Nephron (organoid): ENCODE measurements at regions not wholly inside any gene's neighbourhood (a gene's known extent, or its start where the extent isn't known, plus 50 kb on each side); places are given as distances from the start of the nearest gene placed in this dataset.

Experiments used
- H3K27ac Mint-ChIP-seq, 3 experiments: 2 replicates each; pipeline ENCODE4 v1.8.0; 2020; ENCODE audit warnings: mixed read lengths in 3 of 3, mild to moderate bottlenecking in 2 of 3, moderate library complexity in 1 of 3
- H3K27me3 Mint-ChIP-seq: 2 replicates; pipeline ENCODE4 v1.8.0; 2021; ENCODE audit warnings: low read depth, mild to moderate bottlenecking, moderate library complexity, mixed read lengths
- H3K36me3 Mint-ChIP-seq: 2 replicates; pipeline ENCODE4 v1.8.0; 2020; ENCODE audit warnings: low read depth, mixed read lengths
- H3K4me1 Mint-ChIP-seq: 2 replicates; pipeline ENCODE4 v1.8.0; 2020; ENCODE audit warnings: mixed read lengths
- H3K4me3 Mint-ChIP-seq, 3 experiments: 2 replicates each; pipeline ENCODE4 v1.8.0; 2020; ENCODE audit warnings: mild to moderate bottlenecking in 3 of 3, mixed read lengths in 3 of 3, moderate library complexity in 2 of 3
- H3K9me3 Mint-ChIP-seq: 2 replicates; pipeline ENCODE4 v1.8.0; 2020; ENCODE audit warnings: mixed read lengths
- TF ChIP-seq, protein P1 (sequence below), 3 experiments: fragments of 200-600 bp; sonication (generic); IDR thresholded peaks; one replicate each; pipeline ENCODE4 v1.5.0; 2021; ENCODE audit warnings: antibody characterized with exemption in 3 of 3; ENCODE audit not compliant: unreplicated experiment in 3 of 3

DNA sequence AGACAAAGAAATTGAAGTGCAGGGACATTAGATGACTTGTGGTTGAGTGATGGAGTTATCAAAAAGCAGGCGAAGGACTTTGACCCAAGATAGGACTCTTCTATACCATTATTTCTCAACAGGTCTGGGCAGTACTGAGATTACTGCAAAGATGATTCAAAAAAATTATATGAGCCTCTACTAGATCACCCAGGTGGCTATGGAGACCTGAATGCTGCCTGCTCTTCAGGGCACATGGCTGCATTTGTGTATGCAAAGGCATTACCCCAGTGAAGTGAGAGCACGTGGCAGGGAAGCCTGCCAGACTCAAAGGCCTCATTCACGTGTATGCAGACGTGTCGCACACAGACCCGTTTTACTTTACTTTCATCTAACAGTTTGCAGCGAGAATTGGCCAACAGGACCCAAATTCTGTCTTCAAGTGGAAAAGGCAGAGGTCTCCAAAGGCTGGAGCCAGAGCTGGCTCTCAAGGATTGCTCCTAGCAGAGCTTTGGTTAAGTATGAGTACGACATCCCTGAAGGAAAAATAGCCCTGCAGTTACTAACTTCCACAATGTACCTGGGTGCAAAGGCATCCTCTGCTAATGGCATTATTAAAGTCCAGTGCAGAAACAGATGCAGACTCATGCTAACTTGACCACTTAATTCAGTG lies 113.8 kb upstream of the ARMC2 start:
- Mint-ChIP-seq H3K27ac (no peak overlapping the region), H3K4me1 (peaks cover 12% of the 10 kb centered on the region), H3K36me3 (no peaks in the 10 kb centered on the region), H3K9me3 (no peaks in the 10 kb centered on the region), H3K4me3 (no peak overlapping the region), H3K27me3 (peaks cover 37% of the 10 kb centered on the region)
- TF ChIP-seq, protein P1, sequence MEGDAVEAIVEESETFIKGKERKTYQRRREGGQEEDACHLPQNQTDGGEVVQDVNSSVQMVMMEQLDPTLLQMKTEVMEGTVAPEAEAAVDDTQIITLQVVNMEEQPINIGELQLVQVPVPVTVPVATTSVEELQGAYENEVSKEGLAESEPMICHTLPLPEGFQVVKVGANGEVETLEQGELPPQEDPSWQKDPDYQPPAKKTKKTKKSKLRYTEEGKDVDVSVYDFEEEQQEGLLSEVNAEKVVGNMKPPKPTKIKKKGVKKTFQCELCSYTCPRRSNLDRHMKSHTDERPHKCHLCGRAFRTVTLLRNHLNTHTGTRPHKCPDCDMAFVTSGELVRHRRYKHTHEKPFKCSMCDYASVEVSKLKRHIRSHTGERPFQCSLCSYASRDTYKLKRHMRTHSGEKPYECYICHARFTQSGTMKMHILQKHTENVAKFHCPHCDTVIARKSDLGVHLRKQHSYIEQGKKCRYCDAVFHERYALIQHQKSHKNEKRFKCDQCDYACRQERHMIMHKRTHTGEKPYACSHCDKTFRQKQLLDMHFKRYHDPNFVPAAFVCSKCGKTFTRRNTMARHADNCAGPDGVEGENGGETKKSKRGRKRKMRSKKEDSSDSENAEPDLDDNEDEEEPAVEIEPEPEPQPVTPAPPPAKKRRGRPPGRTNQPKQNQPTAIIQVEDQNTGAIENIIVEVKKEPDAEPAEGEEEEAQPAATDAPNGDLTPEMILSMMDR (IDR thresholded peaks at IDR 0.05; ENCODE audit: unreplicated experiment in 3 of 3), result no peak

DNA sequence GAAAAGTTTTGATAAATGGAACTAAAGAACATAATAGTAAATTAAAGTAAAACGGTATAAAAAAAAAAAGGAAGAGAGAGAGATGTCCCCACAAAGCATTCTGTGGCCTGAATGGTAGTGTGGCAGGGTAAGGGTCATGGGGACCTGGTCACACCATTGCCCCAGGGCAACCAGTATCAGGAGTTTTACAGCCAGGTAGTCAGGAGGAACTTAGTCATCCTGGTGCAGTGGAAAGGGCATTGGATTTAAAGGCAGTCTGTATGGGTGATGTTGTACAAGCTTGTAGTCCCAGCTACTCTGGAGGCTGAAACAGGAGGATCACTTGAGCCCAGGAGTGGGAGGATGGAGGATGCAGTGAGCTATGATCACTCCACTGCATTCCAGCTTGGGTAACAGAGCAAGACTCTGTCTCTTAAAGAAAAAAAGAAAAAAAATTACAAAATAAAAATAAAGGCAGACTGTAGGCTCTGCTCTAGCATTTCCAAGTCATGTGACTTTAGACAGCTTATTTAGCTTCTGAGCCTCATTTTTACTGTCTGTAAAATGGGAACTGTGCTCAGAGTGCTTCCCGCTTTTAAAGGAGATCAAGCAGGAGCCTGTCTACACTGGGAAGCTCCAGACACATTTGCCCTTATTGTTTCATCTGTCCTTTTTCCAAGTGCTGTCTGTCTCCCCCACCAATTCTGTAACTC lies 112.8 kb upstream of the ARMC2 start:
- peaks cover 27% of the 10 kb centered on the region for H3K27me3 Mint-ChIP-seq
- TF ChIP-seq, protein P1 (IDR thresholded peaks at IDR 0.05; ENCODE audit: unreplicated experiment in 3 of 3), result no peak
- no peak overlapping the region for H3K27ac Mint-ChIP-seq
- peaks cover 12% of the 10 kb centered on the region for H3K4me1 Mint-ChIP-seq
- no peaks in the 10 kb centered on the region for H3K9me3 Mint-ChIP-seq
- H3K36me3 Mint-ChIP-seq, result no peaks in the 10 kb centered on the region
- no peak overlapping the region for H3K4me3 Mint-ChIP-seq

DNA sequence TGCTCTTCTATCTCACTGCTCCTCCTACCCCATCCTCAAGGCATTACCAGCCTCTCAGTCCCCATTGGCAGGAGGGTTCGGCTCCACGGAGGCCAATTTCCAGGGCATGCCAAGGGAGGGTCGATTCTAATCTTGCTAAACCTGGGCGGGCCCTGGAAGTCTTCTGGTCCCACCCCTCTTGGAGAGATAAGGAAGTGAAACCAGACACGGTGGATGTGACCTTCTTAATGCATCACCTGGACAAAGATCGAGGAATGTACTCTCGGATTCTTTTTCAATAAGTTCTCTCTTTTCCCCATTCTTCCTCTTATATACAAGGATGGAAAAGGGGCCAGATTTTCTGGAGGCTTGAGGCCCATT lies 112.2 kb upstream of the ARMC2 start:
- Mint-ChIP-seq H3K36me3 (no peaks in the 10 kb centered on the region), H3K27ac (no peak overlapping the region), H3K27me3 (peaks cover 22% of the 10 kb centered on the region), H3K4me3 (no peak overlapping the region), H3K4me1 (peaks cover 12% of the 10 kb centered on the region), H3K9me3 (no peaks in the 10 kb centered on the region)
- TF ChIP-seq, protein P1 (IDR thresholded peaks at IDR 0.05; ENCODE audit: unreplicated experiment in 3 of 3), result no peak

DNA sequence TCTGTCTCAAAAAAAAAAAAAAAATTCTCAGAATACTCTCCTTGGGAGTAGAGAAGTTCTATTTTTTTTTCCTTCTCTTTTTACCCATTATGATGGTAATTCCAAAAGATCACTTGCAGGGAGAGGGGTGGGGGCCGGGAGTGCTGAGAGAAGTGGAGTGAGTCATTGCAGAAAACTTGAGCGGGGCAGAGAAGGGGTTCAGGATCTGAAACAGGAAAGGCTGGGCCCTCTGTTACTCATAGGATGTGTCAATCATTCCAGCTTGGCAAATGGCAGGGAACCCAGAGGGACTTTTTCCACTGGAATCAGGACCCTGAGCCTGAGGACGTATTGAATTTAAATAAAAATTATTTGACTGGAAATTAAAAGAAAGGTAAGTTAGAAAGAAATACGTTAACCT lies 111.4 kb upstream of the ARMC2 start:
- Mint-ChIP-seq H3K27me3 (peaks cover 14% of the 10 kb centered on the region), H3K4me3 (no peak overlapping the region), H3K27ac (no peak overlapping the region), H3K9me3 (no peaks in the 10 kb centered on the region), H3K4me1 (peaks cover 14% of the 10 kb centered on the region), H3K36me3 (no peaks in the 10 kb centered on the region)
- TF ChIP-seq, protein P1 (IDR thresholded peaks at IDR 0.05; ENCODE audit: unreplicated experiment in 3 of 3), result no peak

- H3K27ac Mint-ChIP-seq, result no peak overlapping the region
- H3K9me3 Mint-ChIP-seq, result no peaks in the 10 kb centered on the region
Observed at GRCh38 chr6:108737594-108738546, 110.4 kb upstream of the ARMC2 start.

More at GRCh38 chr6:108737594-108738546, 110.4 kb upstream of the ARMC2 start:
- no peaks in the 10 kb centered on the region for H3K36me3 Mint-ChIP-seq
- H3K4me3 Mint-ChIP-seq, result no peak overlapping the region
- H3K4me1 Mint-ChIP-seq, result peaks cover 21% of the 10 kb centered on the region
- H3K27me3 Mint-ChIP-seq, result peaks cover 14% of the 10 kb centered on the region
- TF ChIP-seq, protein P1 (IDR thresholded peaks at IDR 0.05; ENCODE audit: unreplicated experiment in 3 of 3), result no peak
